Muscle of leg (tissue), 3 donors: ENCODE measurements at regions not wholly inside any gene's neighbourhood (a gene's known extent, or its start where the extent isn't known, plus 50 kb on each side); places are given as distances from the start of the nearest gene placed in this dataset.

Experiments
- DNase-seq: peaks from one replicate; pipeline ENCODE4 v3.0.0; 2013
- H3K27ac ChIP-seq: one replicate; pipeline ENCODE4 v1.5.1; 2013; ENCODE audit warnings: mild to moderate bottlenecking, low read length, control low read depth
- H3K27me3 ChIP-seq: one replicate; pipeline ENCODE4 v1.6.1; 2013; ENCODE audit warnings: low read length; ENCODE audit not compliant: control insufficient read depth, insufficient read depth
- H3K36me3 ChIP-seq: one replicate; pipeline ENCODE4 v1.6.1; 2013; ENCODE audit warnings: low read length; ENCODE audit not compliant: control insufficient read depth, insufficient read depth
- H3K4me1 ChIP-seq: one replicate; pipeline ENCODE4 v1.6.1; 2013; ENCODE audit warnings: low read length; ENCODE audit not compliant: control insufficient read depth, insufficient read depth
- H3K4me3 ChIP-seq: one replicate; pipeline ENCODE4 v1.5.1; 2013; ENCODE audit warnings: low read length, control low read depth
- H3K9me3 ChIP-seq: replicated peaks from 2 replicates; pipeline ENCODE4 v1.6.1; 2013; ENCODE audit warnings: low read depth, low read length; ENCODE audit not compliant: control insufficient read depth
- WGBS: methylation state at CpG from one replicate; pipeline ENCODE4 v1.1.5; 2013; ENCODE audit warnings: missing lambda C conversion rate; ENCODE audit not compliant: insufficient coverage; 5-methylcytosine and 5-hydroxymethylcytosine counted together

DNA sequence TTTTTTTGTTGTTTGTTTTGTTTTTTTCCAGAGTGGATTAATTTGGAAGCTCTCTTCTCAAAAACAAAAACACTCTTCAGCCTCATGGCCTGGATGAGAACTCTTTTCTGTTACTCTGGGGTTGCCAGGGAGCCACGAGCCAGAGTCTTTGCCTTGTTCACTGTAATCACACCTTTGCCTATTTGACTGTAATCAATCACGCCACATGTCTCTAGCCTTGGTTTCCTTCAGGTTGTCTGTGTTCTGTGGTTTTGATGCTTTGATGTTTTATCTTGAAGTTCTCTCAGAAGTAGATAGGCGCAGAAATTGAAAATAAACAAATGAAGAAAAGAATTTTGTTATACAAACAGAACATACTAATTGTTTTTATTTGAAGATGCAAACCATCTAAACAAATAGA is 62.3 kb upstream of the IGF1R start:
- H3K4me3 ChIP-seq = no peak overlapping the region
- H3K27me3 ChIP-seq = peaks cover 16% of the 10 kb centered on the region
- DNase-seq = no peak
- WGBS = no CpG with 5 or more reads among the region's 3 CpGs
- H3K9me3 ChIP-seq = no peaks in the 10 kb centered on the region
- no peaks in the 10 kb centered on the region for H3K4me1 ChIP-seq
- H3K36me3 ChIP-seq = no peaks in the 10 kb centered on the region
- no peak overlapping the region for H3K27ac ChIP-seq

DNA sequence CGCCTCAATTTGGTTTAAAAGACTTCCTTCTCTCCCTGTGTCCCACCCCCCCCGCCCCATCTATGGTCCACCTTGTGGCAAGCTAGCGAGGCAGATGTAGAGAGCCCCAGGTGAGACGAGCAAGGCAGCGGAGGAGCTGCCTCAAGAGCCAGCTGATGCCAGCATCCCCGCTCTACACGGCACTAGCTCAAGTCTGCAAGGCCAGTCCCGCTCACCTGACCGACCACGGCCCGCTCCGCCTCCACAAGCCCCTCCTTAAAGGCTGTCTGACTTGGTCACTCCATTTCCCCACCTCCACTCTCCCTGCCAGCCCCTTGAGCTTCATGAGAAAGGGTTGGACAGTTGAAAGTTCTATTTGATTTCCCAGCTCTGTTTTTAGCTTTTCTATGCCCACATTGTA is 56.2 kb upstream of the IGF1R start:
- Histone ChIP-seq H3K4me1 (no peaks in the 10 kb centered on the region), H3K27ac (no peak overlapping the region), H3K9me3 (no peaks in the 10 kb centered on the region), H3K36me3 (no peaks in the 10 kb centered on the region), H3K27me3 (peaks cover 11% of the 10 kb centered on the region), H3K4me3 (no peak overlapping the region)
- no peak for DNase-seq
- WGBS = 86% methylated on average over 4 of the region's 12 CpGs

- Histone ChIP-seq H3K9me3 (no peaks in the 10 kb centered on the region), H3K27me3 (peaks cover 13% of the 10 kb centered on the region), H3K36me3 (no peaks in the 10 kb centered on the region), H3K27ac (no peak overlapping the region), H3K4me1 (peaks cover 6% of the 10 kb centered on the region), H3K4me3 (no peak overlapping the region)
- no peak for DNase-seq
- WGBS = 64% methylated on average over 4 of the region's 4 CpGs
Observed at GRCh38 chr15:98596131-98596530, 52.2 kb upstream of the IGF1R start.

DNA sequence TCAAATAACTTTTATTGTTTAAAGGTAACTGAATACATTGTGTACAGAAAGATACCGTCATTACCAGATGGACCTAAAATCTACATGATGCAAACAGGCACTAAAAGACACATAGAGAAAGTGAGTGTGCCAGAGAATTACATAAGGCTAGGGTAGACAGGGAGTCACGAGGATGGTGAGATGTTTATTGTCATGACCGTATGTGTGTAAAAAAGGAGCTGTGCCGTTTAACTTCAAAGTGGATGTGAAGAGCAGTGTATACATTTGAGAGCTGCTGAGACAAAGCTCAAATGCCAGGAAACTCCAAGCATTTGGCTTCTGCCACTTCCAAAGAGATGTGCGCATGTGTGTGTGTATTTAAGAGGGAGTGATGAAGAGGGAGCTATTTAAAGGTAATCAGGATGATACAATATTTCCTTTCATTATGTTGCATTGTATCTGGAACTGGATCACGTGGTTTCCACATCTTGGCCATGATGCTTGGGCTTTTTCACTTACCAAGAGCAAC is 51.4 kb upstream of the IGF1R start:
- H3K4me1 ChIP-seq = peaks cover 6% of the 10 kb centered on the region
- H3K4me3 ChIP-seq = no peak overlapping the region
- 13% methylated on average over 3 of the region's 6 CpGs for WGBS
- no peaks in the 10 kb centered on the region for H3K9me3 ChIP-seq
- no peak overlapping the region for H3K27ac ChIP-seq
- peaks cover 10% of the 10 kb centered on the region for H3K27me3 ChIP-seq
- DNase-seq = peak; percentile 43
- no peaks in the 10 kb centered on the region for H3K36me3 ChIP-seq

DNA sequence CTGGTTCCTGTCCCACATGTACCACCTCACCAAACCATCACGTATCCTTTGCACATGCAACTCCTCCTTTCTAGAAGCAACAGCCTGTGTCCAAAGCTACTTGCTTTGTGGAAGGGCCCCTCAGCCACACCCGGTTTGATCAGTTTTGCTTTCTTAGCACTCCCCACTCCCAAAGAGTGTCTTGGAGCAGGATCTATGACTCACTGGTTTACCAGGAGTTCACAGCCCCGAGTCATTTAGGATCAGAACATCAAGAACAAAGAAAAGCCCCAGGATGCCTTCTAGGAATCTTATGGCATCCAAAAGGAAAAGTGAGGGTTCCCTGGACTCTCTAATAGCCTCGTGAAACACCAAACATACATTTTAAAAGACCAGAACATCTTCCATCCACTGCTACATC is 50.7 kb upstream of the IGF1R start:
- H3K4me1 ChIP-seq = peaks cover 6% of the 10 kb centered on the region
- no peaks in the 10 kb centered on the region for H3K9me3 ChIP-seq
- peaks cover 8% of the 10 kb centered on the region for H3K27me3 ChIP-seq
- WGBS = 41% methylated on average over 2 of the region's 4 CpGs
- H3K4me3 ChIP-seq = no peak overlapping the region
- no peak overlapping the region for H3K27ac ChIP-seq
- no peaks in the 10 kb centered on the region for H3K36me3 ChIP-seq
- no peak for DNase-seq
